Calu3 (cell line): ENCODE measurements at regions not wholly inside any gene's neighbourhood (a gene's known extent, or its start where the extent isn't known, plus 50 kb on each side); places are given as distances from the start of the nearest gene placed in this dataset.

ENCODE experiments used
- BruUV-seq: library from RNA; stranded (reverse); fragments of 400-500 nt; replicated peaks from 2 replicates; lab custom pipeline; 2021; lab: Mats Ljungman, UMichigan
- CTCF ChIA-PET: fragments of 300-600 bp; sonication (Branson Sonifier 250); formaldehyde crosslinking; loops from one replicate; lab custom pipeline; 2022; ENCODE audit warnings: antibody characterized with exemption; lab: Charles Lee
- DNase-seq: peaks from one replicate; pipeline ENCODE4 v3.0.0; 2022
- H3K27ac Mint-ChIP-seq: one replicate; pipeline ENCODE4 v1.8.0; 2022; ENCODE audit warnings: mixed read lengths; ENCODE audit not compliant: unreplicated experiment
- H3K27me3 Mint-ChIP-seq: one replicate; pipeline ENCODE4 v1.8.0; 2022; ENCODE audit warnings: mixed read lengths; ENCODE audit not compliant: unreplicated experiment
- H3K36me3 Mint-ChIP-seq: one replicate; pipeline ENCODE4 v1.8.0; 2022; ENCODE audit warnings: mild to moderate bottlenecking, moderate library complexity, mixed read lengths; ENCODE audit not compliant: insufficient read depth, unreplicated experiment
- H3K4me1 Mint-ChIP-seq: one replicate; pipeline ENCODE4 v1.8.0; 2022; ENCODE audit warnings: mild to moderate bottlenecking, low read depth, mixed read lengths; ENCODE audit not compliant: unreplicated experiment
- H3K4me3 Mint-ChIP-seq: one replicate; pipeline ENCODE4 v1.8.0; 2022; ENCODE audit warnings: mild to moderate bottlenecking, low read depth, moderate library complexity, mixed read lengths; ENCODE audit not compliant: unreplicated experiment
- H3K9me3 Mint-ChIP-seq: one replicate; pipeline ENCODE4 v1.8.0; 2022; ENCODE audit warnings: low read depth, mixed read lengths; ENCODE audit not compliant: unreplicated experiment
- CTCF ChIP-seq: fragments of 200-600 bp; IDR thresholded peaks from one replicate; pipeline ENCODE4 v1.8.0; 2022; ENCODE audit warnings: antibody characterized with exemption; ENCODE audit not compliant: unreplicated experiment
- intact Hi-C: fragments of 100-400 bp; cut with micrococcal nuclease; formaldehyde crosslinking; loops from one replicate; pipeline ENCODE4 v1.10.0; 2022; ENCODE audit not compliant: unreplicated experiment

GRCh38 chr21:35215870-35216269 is 166.8 kb upstream of the RUNX1 start:
- CTCF ChIA-PET, result no interaction called here
- intact Hi-C loops, result loop anchor here (5.0 to 10.0 kb wide), 2 partner anchors 164 to 321 kb away; no protein-coding TSS in a partner anchor
- BruUV-seq, result no TSS peak

GRCh38 chr21:35212393-35213127 is 163.5 kb upstream of the RUNX1 start:
- intact Hi-C loops, result loop anchor here (10.0 kb wide), 1 partner anchor 318 kb away; no protein-coding TSS in a partner anchor
- peaks cover 12% of the 10 kb centered on the region for H3K9me3 Mint-ChIP-seq
- CTCF ChIA-PET, result no interaction called here
- peaks cover 16% of the 10 kb centered on the region for H3K4me1 Mint-ChIP-seq
- no peak for TF ChIP-seq CTCF
- no peaks in the 10 kb centered on the region for H3K27me3 Mint-ChIP-seq
- DNase-seq, result no peak
- BruUV-seq, result no TSS peak
- no peak overlapping the region for H3K4me3 Mint-ChIP-seq
- H3K36me3 Mint-ChIP-seq, result no peaks in the 10 kb centered on the region
- H3K27ac Mint-ChIP-seq, result no peak overlapping the region

More at GRCh38 chr21:35215870-35216269, 166.8 kb upstream of the RUNX1 start:
- peaks cover 6% of the 10 kb centered on the region for H3K9me3 Mint-ChIP-seq
- no peak for DNase-seq
- no peaks in the 10 kb centered on the region for H3K36me3 Mint-ChIP-seq
- H3K27ac Mint-ChIP-seq, result no peak overlapping the region
- no peak overlapping the region for H3K4me3 Mint-ChIP-seq
- H3K4me1 Mint-ChIP-seq, result peaks cover 38% of the 10 kb centered on the region
- TF ChIP-seq CTCF, result no peak
- no peaks in the 10 kb centered on the region for H3K27me3 Mint-ChIP-seq

DNA sequence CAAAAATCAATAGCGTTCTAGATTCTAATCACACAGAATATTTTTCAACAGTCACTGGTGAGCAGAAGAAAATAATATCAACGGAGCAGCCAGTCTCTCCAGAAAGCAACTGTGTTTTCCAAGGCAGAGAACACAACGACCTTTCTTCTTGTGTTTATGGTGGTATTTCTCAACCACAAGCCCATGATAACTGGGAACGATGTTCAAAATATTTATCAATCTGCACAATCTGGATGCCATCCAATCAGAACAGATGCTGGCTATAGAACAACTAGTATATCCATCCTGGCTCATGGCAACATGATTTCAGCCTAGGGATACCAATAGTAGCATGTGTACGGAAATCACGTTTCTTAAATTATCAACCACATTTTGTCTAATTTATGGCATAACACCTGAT is 162.7 kb upstream of the RUNX1 start:
- Mint-ChIP-seq H3K4me3 (no peak overlapping the region), H3K36me3 (no peaks in the 10 kb centered on the region), H3K27me3 (no peaks in the 10 kb centered on the region), H3K4me1 (peaks cover 9% of the 10 kb centered on the region), H3K27ac (no peak overlapping the region), H3K9me3 (peaks cover 12% of the 10 kb centered on the region)
- CTCF ChIA-PET, result no interaction called here
- TF ChIP-seq CTCF, result no peak
- BruUV-seq, result no TSS peak
- no peak for DNase-seq
- intact Hi-C loops, result loop anchor here (10.0 kb wide), 1 partner anchor 317 kb away; no protein-coding TSS in a partner anchor

DNA sequence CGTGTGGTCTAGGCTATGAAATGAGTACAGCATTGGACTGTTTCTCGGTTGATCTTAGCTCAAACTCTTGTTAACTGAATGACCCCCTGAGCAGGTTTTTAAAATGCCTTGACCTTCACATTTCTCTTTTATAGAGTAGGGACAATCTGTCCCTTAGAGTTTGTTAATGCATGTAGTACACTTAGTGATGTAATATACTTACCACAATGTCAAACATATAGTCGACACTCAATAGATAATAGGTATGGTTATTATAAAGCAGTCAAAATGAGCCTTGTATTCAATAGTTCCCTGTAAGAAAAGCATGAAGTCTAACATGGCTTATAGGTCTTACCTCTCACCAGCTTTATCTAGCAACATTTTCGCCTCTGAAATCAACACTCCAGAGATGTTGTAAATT is 161.0 kb upstream of the RUNX1 start:
- Mint-ChIP-seq H3K4me3 (no peak overlapping the region), H3K4me1 (peaks cover 18% of the 10 kb centered on the region), H3K27ac (no peak overlapping the region), H3K36me3 (no peaks in the 10 kb centered on the region), H3K9me3 (peaks cover 12% of the 10 kb centered on the region), H3K27me3 (no peaks in the 10 kb centered on the region)
- no TSS peak for BruUV-seq
- intact Hi-C loops, result loop anchor here (10.0 kb wide), 1 partner anchor 315 kb away; no protein-coding TSS in a partner anchor
- DNase-seq, result no peak
- CTCF ChIA-PET, result interaction anchor here (0.9 kb wide), 1 partner anchor 185 kb away, joined by 3 read pairs; no protein-coding TSS in a partner anchor
- no peak for TF ChIP-seq CTCF
